ENCODE measurements at regions not wholly inside any gene's neighbourhood (a gene's known extent, or its start where the extent isn't known, plus 50 kb on each side); places are given as distances from the start of the nearest gene placed in this dataset.

GRCh38 chr10:28845009-28845682, 167.8 kb downstream of the BAMBI start:
- TF ChIP-seq, protein P1, sequence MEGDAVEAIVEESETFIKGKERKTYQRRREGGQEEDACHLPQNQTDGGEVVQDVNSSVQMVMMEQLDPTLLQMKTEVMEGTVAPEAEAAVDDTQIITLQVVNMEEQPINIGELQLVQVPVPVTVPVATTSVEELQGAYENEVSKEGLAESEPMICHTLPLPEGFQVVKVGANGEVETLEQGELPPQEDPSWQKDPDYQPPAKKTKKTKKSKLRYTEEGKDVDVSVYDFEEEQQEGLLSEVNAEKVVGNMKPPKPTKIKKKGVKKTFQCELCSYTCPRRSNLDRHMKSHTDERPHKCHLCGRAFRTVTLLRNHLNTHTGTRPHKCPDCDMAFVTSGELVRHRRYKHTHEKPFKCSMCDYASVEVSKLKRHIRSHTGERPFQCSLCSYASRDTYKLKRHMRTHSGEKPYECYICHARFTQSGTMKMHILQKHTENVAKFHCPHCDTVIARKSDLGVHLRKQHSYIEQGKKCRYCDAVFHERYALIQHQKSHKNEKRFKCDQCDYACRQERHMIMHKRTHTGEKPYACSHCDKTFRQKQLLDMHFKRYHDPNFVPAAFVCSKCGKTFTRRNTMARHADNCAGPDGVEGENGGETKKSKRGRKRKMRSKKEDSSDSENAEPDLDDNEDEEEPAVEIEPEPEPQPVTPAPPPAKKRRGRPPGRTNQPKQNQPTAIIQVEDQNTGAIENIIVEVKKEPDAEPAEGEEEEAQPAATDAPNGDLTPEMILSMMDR (IDR thresholded peaks at IDR 0.05; ENCODE audit: insufficient read depth, low read depth, low read length), result no peak
- TF ChIP-seq EZH2 (IDR thresholded peaks at IDR 0.05; ENCODE audit: insufficient read depth, low read length), result no peak
